AG04449 (cell line): ENCODE measurements at regions not wholly inside any gene's neighbourhood (a gene's known extent, or its start where the extent isn't known, plus 50 kb on each side); places are given as distances from the start of the nearest gene placed in this dataset.

Experiments
- CTCF ChIA-PET: fragments of 350-600 bp; formaldehyde crosslinking; extraction: SDS; loops from one replicate; lab custom pipeline; 2021; ENCODE audit warnings: antibody characterized with exemption; lab: Yijun Ruan, JAX
- POLR2A ChIA-PET: fragments of 400-600, 350-600 bp; formaldehyde crosslinking; extraction: SDS; loops from one replicate; lab custom pipeline; 2020; ENCODE audit warnings: antibody characterized with exemption, inconsistent platforms; lab: Yijun Ruan, JAX
- DNase-seq: peaks from one replicate; pipeline ENCODE4 v3.0.0-alpha.2; 2010; ENCODE audit warnings: low read depth, low spot score
- H3K4me3 ChIP-seq: 2 replicates; pipeline ENCODE4 v1.5.1; 2011; ENCODE audit warnings: low read depth, mild to moderate bottlenecking, control low read depth, low read length
- TF ChIP-seq, protein P1 (sequence below): IDR thresholded peaks from one replicate; pipeline ENCODE4 v1.5.1; 2011; ENCODE audit warnings: mild to moderate bottlenecking, moderate library complexity, low read length, control low read depth, inconsistent platforms; ENCODE audit not compliant: insufficient read depth; ENCODE audit errors: missing control alignments

- TF ChIP-seq, protein P1, sequence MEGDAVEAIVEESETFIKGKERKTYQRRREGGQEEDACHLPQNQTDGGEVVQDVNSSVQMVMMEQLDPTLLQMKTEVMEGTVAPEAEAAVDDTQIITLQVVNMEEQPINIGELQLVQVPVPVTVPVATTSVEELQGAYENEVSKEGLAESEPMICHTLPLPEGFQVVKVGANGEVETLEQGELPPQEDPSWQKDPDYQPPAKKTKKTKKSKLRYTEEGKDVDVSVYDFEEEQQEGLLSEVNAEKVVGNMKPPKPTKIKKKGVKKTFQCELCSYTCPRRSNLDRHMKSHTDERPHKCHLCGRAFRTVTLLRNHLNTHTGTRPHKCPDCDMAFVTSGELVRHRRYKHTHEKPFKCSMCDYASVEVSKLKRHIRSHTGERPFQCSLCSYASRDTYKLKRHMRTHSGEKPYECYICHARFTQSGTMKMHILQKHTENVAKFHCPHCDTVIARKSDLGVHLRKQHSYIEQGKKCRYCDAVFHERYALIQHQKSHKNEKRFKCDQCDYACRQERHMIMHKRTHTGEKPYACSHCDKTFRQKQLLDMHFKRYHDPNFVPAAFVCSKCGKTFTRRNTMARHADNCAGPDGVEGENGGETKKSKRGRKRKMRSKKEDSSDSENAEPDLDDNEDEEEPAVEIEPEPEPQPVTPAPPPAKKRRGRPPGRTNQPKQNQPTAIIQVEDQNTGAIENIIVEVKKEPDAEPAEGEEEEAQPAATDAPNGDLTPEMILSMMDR, result no peak
- DNase-seq, result no peak
- CTCF ChIA-PET, result no interaction called here
- POLR2A ChIA-PET, result no interaction called here
- no peak overlapping the region for H3K4me3 ChIP-seq
Observed at GRCh38 chr1:30171537-30172298, 551.7 kb downstream of the MATN1 start.

- POLR2A ChIA-PET, result no interaction called here
- CTCF ChIA-PET, result no interaction called here
- DNase-seq, result no peak
Observed at GRCh38 chr1:30169269-30169668, 554.1 kb downstream of the MATN1 start.

DNA sequence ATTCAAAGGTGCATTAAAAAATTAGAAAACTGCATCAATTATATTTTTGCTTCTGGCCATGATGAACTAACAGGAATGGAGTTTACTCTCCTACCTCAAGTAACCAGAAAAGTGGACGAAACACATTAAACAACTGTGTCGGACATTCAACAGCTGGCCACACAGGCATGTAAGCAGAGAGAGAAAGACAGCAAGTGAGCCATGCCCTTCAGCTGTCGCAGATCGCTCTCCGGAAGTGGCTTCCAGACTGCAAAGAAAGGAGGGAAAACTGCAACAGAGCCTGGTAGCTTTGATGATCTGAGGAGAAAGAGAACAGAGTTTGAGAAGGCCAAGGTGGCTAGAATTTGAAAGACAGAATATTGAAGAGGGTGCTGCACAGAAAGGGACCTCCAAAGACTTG, 557.2 kb downstream of the MATN1 start:
- no peak for DNase-seq
- ChIA-PET POLR2A (no interaction called here), CTCF (no interaction called here)
- TF ChIP-seq, protein P1, result no peak
- H3K4me3 ChIP-seq, result no peak overlapping the region

More at GRCh38 chr1:30169269-30169668, 554.1 kb downstream of the MATN1 start:
- TF ChIP-seq, protein P1, result no peak
- no peak overlapping the region for H3K4me3 ChIP-seq

DNA sequence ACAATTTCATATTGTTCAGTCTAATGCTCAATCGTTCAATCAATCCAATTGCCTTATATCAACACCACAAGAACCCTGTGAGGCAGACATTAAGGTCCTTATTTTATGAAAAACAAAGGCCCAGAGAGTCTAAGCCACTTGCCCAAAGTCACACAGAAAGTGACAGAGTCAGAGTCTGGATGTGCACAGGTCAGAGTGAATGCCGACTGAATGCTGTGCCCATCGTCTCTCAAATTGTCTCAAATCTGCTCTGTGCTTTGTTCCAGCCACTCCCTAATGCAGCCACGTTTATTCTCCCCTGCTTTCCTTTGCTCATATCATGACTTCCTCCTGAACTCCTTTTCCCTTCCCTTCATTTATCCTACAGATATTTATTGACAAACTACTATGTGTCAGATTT, 558.3 kb downstream of the MATN1 start:
- no peak for DNase-seq
- POLR2A ChIA-PET, result no interaction called here
- CTCF ChIA-PET, result no interaction called here
- TF ChIP-seq, protein P1, result no peak
- no peak overlapping the region for H3K4me3 ChIP-seq

GRCh38 chr1:30164693-30165092, 558.7 kb downstream of the MATN1 start:
- ChIA-PET CTCF (no interaction called here), POLR2A (no interaction called here)
- no peak for DNase-seq
- no peak overlapping the region for H3K4me3 ChIP-seq
- TF ChIP-seq, protein P1, result no peak

- CTCF ChIA-PET, result no interaction called here
- POLR2A ChIA-PET, result no interaction called here
- DNase-seq, result no peak
- no peak overlapping the region for H3K4me3 ChIP-seq
- TF ChIP-seq, protein P1, result no peak
Observed at GRCh38 chr1:30162565-30162964, 560.8 kb downstream of the MATN1 start.
